CD14-positive monocyte (primary cell): ENCODE measurements at regions not wholly inside any gene's neighbourhood (a gene's known extent, or its start where the extent isn't known, plus 50 kb on each side); places are given as distances from the start of the nearest gene placed in this dataset.

Experiments used
- DNase-seq, 3 donors: peaks; one replicate each; pipeline ENCODE4 v3.0.0-alpha.2; 2011 to 2022
- H2AFZ ChIP-seq: 2 replicates; pipeline ENCODE4 v1.6.0; 2012; ENCODE audit warnings: mild to moderate bottlenecking, low read depth, low read length, inconsistent platforms; ENCODE audit not compliant: insufficient read depth, poor library complexity, severe bottlenecking
- H3K27ac ChIP-seq, 2 donors: 1 replicate in 1 of 2; 2 replicates in 1 of 2; pipeline ENCODE4 v1.5.1; 2012 to 2013; ENCODE audit warnings: low read length in 2 of 2, control low read depth in 1 of 2, inconsistent platforms in 1 of 2, low read depth in 1 of 2, mild to moderate bottlenecking in 1 of 2
- H3K27me3 ChIP-seq, 2 donors: one replicate each; pipeline versions ENCODE4 v1.6.0 to v1.6.1; 2011 to 2013; ENCODE audit warnings: low read length in 2 of 2; ENCODE audit not compliant: control insufficient read depth in 2 of 2, insufficient read depth in 2 of 2
- H3K36me3 ChIP-seq, 2 donors: replicated peaks in 1 of 2; 1 replicate in 1 of 2; 2 replicates in 1 of 2; pipeline versions ENCODE4 v1.5.1 to v1.6.1; 2012 to 2013; ENCODE audit warnings: low read length in 2 of 2, control low read depth in 1 of 2, inconsistent platforms in 1 of 2, mild to moderate bottlenecking in 1 of 2; ENCODE audit not compliant: insufficient read depth in 2 of 2, control insufficient read depth in 1 of 2
- H3K4me1 ChIP-seq, 2 donors: 1 replicate in 1 of 2; 2 replicates in 1 of 2; pipeline versions ENCODE4 v1.5.1 to v1.6.1; 2012 to 2013; ENCODE audit warnings: low read length in 2 of 2, control low read depth in 1 of 2, inconsistent platforms in 1 of 2, mild to moderate bottlenecking in 1 of 2, moderate library complexity in 1 of 2; ENCODE audit not compliant: insufficient read depth in 2 of 2, control insufficient read depth in 1 of 2
- H3K4me2 ChIP-seq: replicated peaks from 2 replicates; pipeline ENCODE3; 2012; ENCODE audit warnings: low read length, moderate library complexity, mild to moderate bottlenecking; ENCODE audit not compliant: poor library complexity, severe bottlenecking; ENCODE audit errors: extremely low read depth
- H3K4me3 ChIP-seq, 3 experiments: fragments of 200-600 bp in 1 of 3; sonication (generic) in 1 of 3; replicated peaks in 1 of 3; 1 replicate in 2 of 3; 2 replicates in 1 of 3; pipeline ENCODE4 v1.5.1; 2011 to 2013; ENCODE audit warnings: low read length in 3 of 3, mild to moderate bottlenecking in 3 of 3, control low read depth in 2 of 3, low read depth in 2 of 3, inconsistent platforms in 1 of 3, moderate library complexity in 1 of 3
- H3K79me2 ChIP-seq: 2 replicates; pipeline ENCODE4 v1.6.0; 2012; ENCODE audit warnings: mild to moderate bottlenecking, control low read depth, inconsistent platforms, low read length, moderate library complexity; ENCODE audit not compliant: insufficient read depth
- H3K9ac ChIP-seq: 2 replicates; pipeline ENCODE4 v1.6.0; 2017; ENCODE audit warnings: low read length, mild to moderate bottlenecking; ENCODE audit not compliant: insufficient read depth, poor library complexity, severe bottlenecking
- H3K9me3 ChIP-seq, 2 donors: replicated peaks in 1 of 2; 1 replicate in 1 of 2; 2 replicates in 1 of 2; pipeline versions ENCODE4 v1.5.1 to v1.6.1; 2012 to 2013; ENCODE audit warnings: low read length in 2 of 2, control low read depth in 1 of 2; ENCODE audit not compliant: control insufficient read depth in 1 of 2, insufficient read depth in 1 of 2
- H4K20me1 ChIP-seq: 2 replicates; pipeline ENCODE4 v1.6.0; 2012; ENCODE audit warnings: mild to moderate bottlenecking, low read length, control low read depth, moderate library complexity; ENCODE audit not compliant: insufficient read depth
- H3K27ac Mint-ChIP-seq, 7 donors: one replicate each; pipeline ENCODE4 v1.8.0; 2020; ENCODE audit warnings: mild to moderate bottlenecking in 7 of 7, mixed read lengths in 7 of 7, moderate library complexity in 6 of 7, inconsistent platforms in 2 of 7
- H3K27me3 Mint-ChIP-seq, 3 donors: one replicate each; pipeline ENCODE4 v1.8.0; 2021 to 2022; ENCODE audit warnings: low read depth in 3 of 3, mild to moderate bottlenecking in 3 of 3, mixed read lengths in 3 of 3, moderate library complexity in 3 of 3, inconsistent platforms in 1 of 3
- H3K36me3 Mint-ChIP-seq, 2 donors: one replicate each; pipeline ENCODE4 v1.8.0; 2020; ENCODE audit warnings: mixed read lengths in 2 of 2, inconsistent platforms in 1 of 2, mild to moderate bottlenecking in 1 of 2
- H3K4me1 Mint-ChIP-seq: one replicate; pipeline ENCODE4 v1.8.0; 2020; ENCODE audit warnings: mild to moderate bottlenecking, mixed read lengths
- H3K4me3 Mint-ChIP-seq, 2 donors: one replicate each; pipeline ENCODE4 v1.8.0; 2020; ENCODE audit warnings: mild to moderate bottlenecking in 2 of 2, mixed read lengths in 2 of 2, moderate library complexity in 1 of 2
- H3K9me3 Mint-ChIP-seq, 7 donors: one replicate each; pipeline ENCODE4 v1.8.0; 2020 to 2022; ENCODE audit warnings: mixed read lengths in 7 of 7, mild to moderate bottlenecking in 6 of 7, moderate library complexity in 6 of 7, inconsistent platforms in 2 of 7
- CTCF ChIP-seq: fragments of 200-600 bp; IDR thresholded peaks from one replicate; pipeline ENCODE4 v1.8.0; 2022; ENCODE audit warnings: antibody characterized with exemption, mild to moderate bottlenecking
- WGBS: methylation state at CpG from one replicate; pipeline ENCODE4 v1.1.5; 2013; ENCODE audit warnings: missing lambda C conversion rate; ENCODE audit not compliant: insufficient coverage; 5-methylcytosine and 5-hydroxymethylcytosine counted together
- intact Hi-C, 2 donors: fragments of 100-400 bp; cut with micrococcal nuclease; formaldehyde crosslinking; loops; one replicate each; pipeline versions ENCODE4 v1.15.0 to v1.15.1; 2023

DNA sequence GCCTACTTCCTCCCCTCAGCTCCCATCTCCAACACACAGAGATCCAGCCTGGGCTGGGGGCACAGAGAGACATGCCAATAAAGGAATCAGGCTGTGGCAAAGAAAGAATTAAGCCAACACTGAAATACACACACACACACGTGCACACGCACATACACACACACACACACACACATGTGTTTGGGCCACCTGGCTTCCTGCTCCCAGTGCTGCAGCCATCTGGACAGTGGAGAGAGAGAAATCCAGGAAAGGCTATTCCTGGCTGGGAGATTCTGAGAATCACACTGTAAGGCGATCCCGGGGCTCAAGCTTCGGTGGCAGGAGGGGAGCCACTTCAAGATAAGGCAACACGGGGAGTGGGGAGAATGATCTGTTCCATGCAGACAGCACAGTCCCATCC is 72.4 kb downstream of the NOG start:
- no peaks in the 10 kb centered on the region for H3K4me1 ChIP-seq
- no peak for DNase-seq
- no peak overlapping the region for H3K4me2 ChIP-seq
- H3K9me3 Mint-ChIP-seq = peaks cover 0 to 5% (median 0%) of the 10 kb centered on the region in 7 donors
- TF ChIP-seq CTCF = no peak
- H3K36me3 ChIP-seq = no peaks in the 10 kb centered on the region
- H3K27ac ChIP-seq = no peak overlapping the region
- H3K4me3 Mint-ChIP-seq = no peak overlapping the region
- no peaks in the 10 kb centered on the region for H3K36me3 Mint-ChIP-seq
- H3K27me3 ChIP-seq = no peaks in the 10 kb centered on the region
- no peaks in the 10 kb centered on the region for H4K20me1 ChIP-seq
- peaks cover 3 to 10% (median 5%) of the 10 kb centered on the region in 3 donors for H3K27me3 Mint-ChIP-seq
- H3K9ac ChIP-seq = no peak overlapping the region
- no peaks in the 10 kb centered on the region for H3K4me1 Mint-ChIP-seq
- intact Hi-C loops = no loop called here
- H3K79me2 ChIP-seq = no peaks in the 10 kb centered on the region
- no peak overlapping the region for H3K27ac Mint-ChIP-seq
- 100% methylated on average over 3 of the region's 6 CpGs for WGBS
- no peak overlapping the region for H2AFZ ChIP-seq
- H3K9me3 ChIP-seq = no peaks in the 10 kb centered on the region
- H3K4me3 ChIP-seq = no peak overlapping the region

DNA sequence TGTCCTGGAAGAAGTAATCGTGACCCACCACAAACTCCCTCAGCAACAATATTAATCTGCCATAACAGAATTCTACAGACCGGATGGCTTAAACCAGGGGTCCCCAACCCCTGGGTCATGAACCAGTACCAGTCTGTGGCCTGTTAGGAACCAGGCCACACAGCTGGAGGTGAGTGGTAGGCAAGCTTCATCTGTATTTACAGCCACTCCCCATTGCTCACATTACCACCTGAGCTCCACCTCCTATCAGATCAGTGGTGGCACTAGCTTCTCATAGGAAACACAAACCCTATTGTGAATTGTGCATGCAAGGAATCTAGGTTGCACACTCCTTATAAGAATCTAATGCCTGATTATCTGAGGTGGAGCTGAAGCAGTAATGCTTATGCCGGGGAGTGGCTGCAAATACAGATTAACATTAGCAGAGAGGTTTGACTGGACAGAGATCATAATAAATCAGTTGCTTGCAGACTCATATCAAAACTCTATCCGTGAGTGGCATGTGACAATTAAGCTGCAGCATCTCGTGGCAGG is 74.5 kb downstream of the NOG start:
- no peaks in the 10 kb centered on the region for H3K4me1 ChIP-seq
- H4K20me1 ChIP-seq = no peaks in the 10 kb centered on the region
- H3K9me3 ChIP-seq = no peaks in the 10 kb centered on the region
- H3K4me1 Mint-ChIP-seq = no peaks in the 10 kb centered on the region
- H3K27ac Mint-ChIP-seq = no peak overlapping the region
- no peak for DNase-seq
- peaks cover 0 to 6% (median 0%) of the 10 kb centered on the region in 7 donors for H3K9me3 Mint-ChIP-seq
- no peak for TF ChIP-seq CTCF
- no peaks in the 10 kb centered on the region for H3K36me3 Mint-ChIP-seq
- no peak overlapping the region for H3K4me2 ChIP-seq
- H3K4me3 ChIP-seq = no peak overlapping the region
- H3K9ac ChIP-seq = no peak overlapping the region
- H3K4me3 Mint-ChIP-seq = no peak overlapping the region
- H2AFZ ChIP-seq = no peak overlapping the region
- no peaks in the 10 kb centered on the region for H3K36me3 ChIP-seq
- no peak overlapping the region for H3K27ac ChIP-seq
- intact Hi-C loops = no loop called here
- H3K27me3 ChIP-seq = no peaks in the 10 kb centered on the region
- H3K79me2 ChIP-seq = no peaks in the 10 kb centered on the region
- H3K27me3 Mint-ChIP-seq = peaks cover 3 to 7% (median 5%) of the 10 kb centered on the region in 3 donors
- WGBS = 0% methylated on average over 1 of the region's 5 CpGs
